ENCODE measurements at regions not wholly inside any gene's neighbourhood (a gene's known extent, or its start where the extent isn't known, plus 50 kb on each side); places are given as distances from the start of the nearest gene placed in this dataset.

GRCh38 chr9:84067821-84068220 is 87.2 kb downstream of the RMI1 start:
- no peaks in the 10 kb centered on the region for H3K27me3 ChIP-seq

GRCh38 chr9:84068872-84069271 is 88.3 kb downstream of the RMI1 start:
- 72% methylated on average over 5 of the region's 5 CpGs for WGBS, 2 donors
- no peak for DNase-seq (ENCODE audit: low spot score in 2 of 2)
- TF ChIP-seq CTCF (IDR thresholded peaks at IDR 0.05) (no peak), EP300 (IDR thresholded peaks at IDR 0.05) (no peak), POLR2A (IDR thresholded peaks at IDR 0.05) (no peak)
- Histone ChIP-seq H3K27me3 (no peaks in the 10 kb centered on the region), H3K4me1 (no peaks in the 10 kb centered on the region), H3K9me3 (no peaks in the 10 kb centered on the region), H3K36me3 (no peaks in the 10 kb centered on the region), H3K4me3 (no peak overlapping the region), H3K27ac (no peak overlapping the region)

More at GRCh38 chr9:84067821-84068220, 87.2 kb downstream of the RMI1 start:
- Histone ChIP-seq H3K9me3 (no peaks in the 10 kb centered on the region), H3K27ac (no peak overlapping the region), H3K4me1 (no peaks in the 10 kb centered on the region), H3K36me3 (no peaks in the 10 kb centered on the region), H3K4me3 (no peak overlapping the region)
- WGBS, 2 donors = 59 to 70% methylated on average over 2 of the region's 2 CpGs
- no peak for DNase-seq (ENCODE audit: low spot score in 2 of 2)
- TF ChIP-seq POLR2A (IDR thresholded peaks at IDR 0.05) (no peak), CTCF (IDR thresholded peaks at IDR 0.05) (no peak), EP300 (IDR thresholded peaks at IDR 0.05) (no peak)

GRCh38 chr9:84070590-84070989 is 90.0 kb downstream of the RMI1 start:
- no peaks in the 10 kb centered on the region for H3K36me3 ChIP-seq
- H3K4me3 ChIP-seq = no peak overlapping the region
- DNase-seq (ENCODE audit: low spot score in 2 of 2) = no peak
- H3K27me3 ChIP-seq = no peaks in the 10 kb centered on the region
- no peaks in the 10 kb centered on the region for H3K4me1 ChIP-seq
- no peak overlapping the region for H3K27ac ChIP-seq
- no peaks in the 10 kb centered on the region for H3K9me3 ChIP-seq
- no peak for TF ChIP-seq EP300 (IDR thresholded peaks at IDR 0.05)
- TF ChIP-seq CTCF (IDR thresholded peaks at IDR 0.05) = no peak
- TF ChIP-seq POLR2A (IDR thresholded peaks at IDR 0.05) = no peak
- 79 to 80% methylated on average over 8 of the region's 8 CpGs for WGBS, 2 donors

- Histone ChIP-seq H3K27me3 (no peaks in the 10 kb centered on the region), H3K9me3 (no peaks in the 10 kb centered on the region), H3K4me3 (no peak overlapping the region), H3K36me3 (no peaks in the 10 kb centered on the region), H3K4me1 (no peaks in the 10 kb centered on the region), H3K27ac (no peak overlapping the region)
- DNase-seq (ENCODE audit: low spot score in 2 of 2) = no peak
- no peak for TF ChIP-seq CTCF (IDR thresholded peaks at IDR 0.05)
- TF ChIP-seq POLR2A (IDR thresholded peaks at IDR 0.05) = no peak
- TF ChIP-seq EP300 (IDR thresholded peaks at IDR 0.05) = no peak
- 70 to 84% methylated on average over 3 of the region's 3 CpGs for WGBS, 2 donors
Measured at GRCh38 chr9:84072621-84073180, 92.1 kb downstream of the RMI1 start.

GRCh38 chr9:84075004-84075403 is 94.4 kb downstream of the RMI1 start:
- Histone ChIP-seq H3K27me3 (no peaks in the 10 kb centered on the region), H3K4me3 (no peak overlapping the region), H3K27ac (no peak overlapping the region), H3K9me3 (no peaks in the 10 kb centered on the region), H3K4me1 (no peaks in the 10 kb centered on the region), H3K36me3 (no peaks in the 10 kb centered on the region)
- no peak for DNase-seq (ENCODE audit: low spot score in 2 of 2)
- no peak for TF ChIP-seq CTCF (IDR thresholded peaks at IDR 0.05)
- no peak for TF ChIP-seq EP300 (IDR thresholded peaks at IDR 0.05)
- no peak for TF ChIP-seq POLR2A (IDR thresholded peaks at IDR 0.05)
